T-helper 2 cell treated with Interferon-gamma antibody and Interleukin-4, amounts not matched to agents 5 μg/mL and 100 μg/mL, for 36 hours (primary cell): ENCODE measurements at regions not wholly inside any gene's neighbourhood (a gene's known extent, or its start where the extent isn't known, plus 50 kb on each side); places are given as distances from the start of the nearest gene placed in this dataset.

ENCODE experiments used
- DNase-seq: peaks from one replicate; pipeline ENCODE4 v3.0.0; 2021; ENCODE audit warnings: low spot score
- H3K27ac Mint-ChIP-seq: one replicate; pipeline ENCODE4 v1.8.0; 2021; ENCODE audit warnings: mild to moderate bottlenecking, mixed read lengths
- H3K27me3 Mint-ChIP-seq: one replicate; pipeline ENCODE4 v1.8.0; 2021; ENCODE audit warnings: low read depth, mixed read lengths
- H3K36me3 Mint-ChIP-seq: one replicate; pipeline ENCODE4 v1.8.0; 2021; ENCODE audit warnings: low read depth, mixed read lengths
- H3K4me1 Mint-ChIP-seq: one replicate; pipeline ENCODE4 v1.8.0; 2021; ENCODE audit warnings: low read depth, mixed read lengths
- H3K4me3 Mint-ChIP-seq: one replicate; pipeline ENCODE4 v1.8.0; 2022; ENCODE audit warnings: mild to moderate bottlenecking, moderate library complexity, mixed read lengths
- H3K9me3 Mint-ChIP-seq: one replicate; pipeline ENCODE4 v1.8.0; 2021; ENCODE audit warnings: mixed read lengths

DNA sequence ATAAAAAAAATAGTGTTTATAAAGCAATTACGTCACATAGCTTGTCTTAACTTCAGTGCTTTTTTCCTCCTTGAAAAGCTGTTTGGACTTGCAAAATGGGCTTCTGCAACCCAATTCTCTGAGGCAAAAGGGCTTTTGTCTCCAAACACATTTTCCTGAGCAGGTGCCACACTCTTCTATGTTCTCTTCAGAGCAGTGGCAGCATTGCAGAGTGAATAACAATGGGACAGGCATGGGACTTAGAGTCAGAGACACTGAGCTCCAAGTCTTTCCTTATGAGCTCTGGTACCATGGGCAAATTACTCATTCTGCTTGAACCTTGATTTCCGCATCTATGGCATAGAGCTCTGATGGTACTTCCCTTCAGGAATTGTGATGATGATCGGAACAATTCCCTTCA, 149.0 kb downstream of the ARL6IP6 start:
- Mint-ChIP-seq H3K4me3 (no peak overlapping the region), H3K27ac (no peak overlapping the region), H3K27me3 (no peaks in the 10 kb centered on the region), H3K4me1 (no peaks in the 10 kb centered on the region), H3K36me3 (no peaks in the 10 kb centered on the region), H3K9me3 (peaks cover 26% of the 10 kb centered on the region)
- DNase-seq, result no peak

DNA sequence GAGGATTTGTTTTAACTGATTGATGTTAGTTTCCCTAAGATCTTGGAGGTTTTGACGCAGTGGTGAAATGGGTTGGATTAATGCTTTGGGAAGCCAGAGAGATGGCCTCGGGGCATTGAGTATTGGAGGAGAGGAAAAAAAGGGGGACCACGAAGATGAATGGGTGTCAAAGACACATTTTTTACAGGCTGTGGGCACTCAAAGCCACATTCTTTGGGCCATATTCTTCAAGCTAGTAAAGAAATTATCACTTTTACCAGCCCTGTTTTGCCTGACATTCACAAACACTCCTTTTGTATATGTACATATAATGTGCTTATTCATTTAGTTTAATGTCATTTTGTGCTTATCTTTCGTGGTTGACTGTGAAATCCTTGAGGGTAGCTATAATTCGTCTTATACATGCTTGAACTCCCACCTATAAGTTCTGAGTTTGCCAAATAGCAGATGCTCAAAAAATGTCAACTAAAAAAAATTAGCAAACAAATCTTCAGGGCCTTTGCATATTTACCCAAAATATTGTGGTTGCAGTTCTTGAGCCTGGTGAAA, 146.3 kb downstream of the ARL6IP6 start:
- peaks cover 46% of the 10 kb centered on the region for H3K9me3 Mint-ChIP-seq

DNA sequence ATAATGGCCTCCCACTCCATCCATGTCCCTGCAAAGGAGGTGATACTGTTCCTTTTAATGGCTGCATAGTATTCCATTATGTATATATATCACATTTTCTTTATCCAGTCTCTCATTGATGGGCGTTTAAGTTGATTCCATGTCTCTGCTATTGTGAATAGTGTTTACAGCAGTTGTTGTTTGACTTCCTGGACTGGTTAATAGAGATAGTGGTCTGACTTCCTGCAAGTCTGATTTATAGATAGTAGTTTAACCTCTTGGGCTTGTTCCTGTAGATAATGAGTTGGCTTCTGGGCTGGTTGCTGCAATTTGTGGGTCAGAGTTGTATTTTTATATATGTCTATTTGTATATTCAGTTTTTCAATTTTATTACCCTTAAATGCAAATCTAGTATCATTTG, 145.4 kb downstream of the ARL6IP6 start:
- Mint-ChIP-seq H3K4me3 (no peak overlapping the region), H3K36me3 (no peaks in the 10 kb centered on the region), H3K27me3 (no peaks in the 10 kb centered on the region), H3K4me1 (no peaks in the 10 kb centered on the region), H3K9me3 (peaks cover 46% of the 10 kb centered on the region), H3K27ac (no peak overlapping the region)
- no peak for DNase-seq

More for the DNA sequence above, 146.3 kb downstream of the ARL6IP6 start:
- no peak for DNase-seq
- H3K27me3 Mint-ChIP-seq, result no peaks in the 10 kb centered on the region
- H3K4me1 Mint-ChIP-seq, result no peaks in the 10 kb centered on the region
- H3K4me3 Mint-ChIP-seq, result no peak overlapping the region
- H3K27ac Mint-ChIP-seq, result no peak overlapping the region
- no peaks in the 10 kb centered on the region for H3K36me3 Mint-ChIP-seq

DNA sequence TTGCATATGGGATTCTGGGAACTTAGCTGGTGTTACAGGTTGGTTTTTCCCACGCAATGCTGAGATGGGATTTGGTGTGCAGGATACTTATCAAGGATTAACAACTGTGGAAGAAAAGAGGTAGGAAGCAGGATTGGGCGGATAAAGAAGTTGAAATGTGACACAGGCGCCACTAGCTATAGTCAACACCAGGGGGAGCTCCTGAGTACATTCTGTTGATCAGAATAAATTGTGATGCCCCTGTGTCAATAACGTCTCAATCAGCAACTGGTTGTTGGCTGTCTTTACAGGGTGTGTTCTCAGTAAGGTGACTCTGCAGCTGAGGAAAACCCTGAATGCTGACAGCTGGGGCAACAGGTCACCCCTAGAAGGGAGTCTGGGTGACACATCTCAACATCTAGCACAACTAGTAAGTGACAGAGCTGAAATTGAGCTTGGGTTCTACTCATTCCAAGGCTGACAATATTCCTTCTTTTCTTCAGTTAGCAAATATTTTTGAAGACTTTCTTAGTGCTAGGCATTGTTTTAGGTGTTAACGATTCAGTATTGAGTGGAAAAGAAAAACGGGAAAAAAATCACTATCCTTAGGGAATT, 143.0 kb downstream of the ARL6IP6 start:
- Mint-ChIP-seq H3K4me3 (no peak overlapping the region), H3K36me3 (no peaks in the 10 kb centered on the region), H3K27me3 (no peaks in the 10 kb centered on the region), H3K27ac (no peak overlapping the region), H3K4me1 (no peaks in the 10 kb centered on the region), H3K9me3 (peaks cover 46% of the 10 kb centered on the region)
- no peak for DNase-seq

GRCh38 chr2:152858594-152859265, 140.3 kb downstream of the ARL6IP6 start:
- Mint-ChIP-seq H3K4me3 (no peak overlapping the region), H3K9me3 (peaks cover 31% of the 10 kb centered on the region), H3K27me3 (no peaks in the 10 kb centered on the region), H3K27ac (no peak overlapping the region), H3K4me1 (no peaks in the 10 kb centered on the region), H3K36me3 (no peaks in the 10 kb centered on the region)
- DNase-seq, result no peak

DNA sequence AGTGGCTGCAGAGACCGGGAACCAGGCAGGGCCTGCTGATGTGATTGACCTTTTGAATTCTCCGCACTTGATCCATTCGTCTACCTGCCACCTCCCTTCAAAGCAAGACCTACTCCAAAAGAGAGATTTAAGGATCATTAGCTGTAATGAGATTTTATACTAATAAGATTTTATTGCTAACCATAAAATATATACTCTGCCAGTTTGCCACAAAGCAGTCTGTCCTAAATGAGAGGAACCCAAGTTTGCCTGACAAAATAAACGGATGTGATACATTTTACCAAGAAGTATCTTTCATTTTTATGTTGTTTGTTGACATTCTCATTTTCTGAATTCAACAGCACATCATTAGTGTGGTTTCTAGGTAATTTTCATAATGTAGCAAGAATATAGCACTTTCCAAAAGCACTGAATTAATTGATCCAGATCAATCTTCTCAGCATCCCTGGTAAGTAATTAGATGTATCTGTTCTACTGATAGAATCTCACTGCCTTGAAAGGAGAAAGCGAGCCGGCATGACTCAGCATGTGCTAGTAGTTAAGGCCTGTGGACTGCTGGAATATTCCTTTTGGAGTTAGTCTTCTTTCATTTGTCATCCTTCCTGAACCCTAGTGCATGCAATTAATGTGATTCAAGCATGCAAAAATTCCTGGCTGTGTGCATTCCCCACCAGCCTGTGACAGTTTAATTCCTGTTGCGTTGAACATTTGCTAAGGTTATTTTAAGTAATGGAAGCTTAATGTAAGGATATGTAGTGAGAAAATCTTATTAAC, 128.5 kb downstream of the ARL6IP6 start:
- Mint-ChIP-seq H3K27me3 (no peaks in the 10 kb centered on the region), H3K4me1 (no peaks in the 10 kb centered on the region), H3K36me3 (no peaks in the 10 kb centered on the region), H3K4me3 (no peak overlapping the region), H3K27ac (no peak overlapping the region), H3K9me3 (no peaks in the 10 kb centered on the region)
- no peak for DNase-seq

- Mint-ChIP-seq H3K4me3 (no peak overlapping the region), H3K27ac (no peak overlapping the region), H3K4me1 (no peaks in the 10 kb centered on the region), H3K36me3 (no peaks in the 10 kb centered on the region), H3K27me3 (no peaks in the 10 kb centered on the region), H3K9me3 (no peaks in the 10 kb centered on the region)
- no peak for DNase-seq
These were observed 117.3 kb downstream of the ARL6IP6 start for GRCh38 chr2:152835674-152836073.

DNA sequence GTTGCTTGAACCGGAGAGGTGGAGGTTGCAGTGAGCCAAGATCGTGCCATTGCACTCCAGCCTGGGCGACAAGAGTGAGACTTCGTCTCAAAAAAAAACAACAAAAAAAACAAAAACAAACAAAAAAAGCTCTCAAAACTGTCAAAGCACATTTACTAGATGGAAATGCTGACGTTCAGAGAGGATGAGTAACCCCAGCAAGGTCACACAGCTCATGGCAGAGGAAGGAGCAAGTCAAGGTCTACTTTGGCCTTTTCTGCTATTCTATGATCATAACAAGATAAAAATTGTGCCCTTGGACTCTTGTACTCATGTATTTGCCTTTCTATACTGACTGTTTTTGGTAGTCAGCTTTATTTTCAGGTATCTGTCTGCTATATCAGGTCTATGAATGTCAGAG, 109.5 kb downstream of the ARL6IP6 start:
- Mint-ChIP-seq H3K27me3 (no peaks in the 10 kb centered on the region), H3K27ac (no peak overlapping the region), H3K9me3 (no peaks in the 10 kb centered on the region), H3K36me3 (no peaks in the 10 kb centered on the region), H3K4me3 (no peak overlapping the region), H3K4me1 (no peaks in the 10 kb centered on the region)
- DNase-seq, result no peak

DNA sequence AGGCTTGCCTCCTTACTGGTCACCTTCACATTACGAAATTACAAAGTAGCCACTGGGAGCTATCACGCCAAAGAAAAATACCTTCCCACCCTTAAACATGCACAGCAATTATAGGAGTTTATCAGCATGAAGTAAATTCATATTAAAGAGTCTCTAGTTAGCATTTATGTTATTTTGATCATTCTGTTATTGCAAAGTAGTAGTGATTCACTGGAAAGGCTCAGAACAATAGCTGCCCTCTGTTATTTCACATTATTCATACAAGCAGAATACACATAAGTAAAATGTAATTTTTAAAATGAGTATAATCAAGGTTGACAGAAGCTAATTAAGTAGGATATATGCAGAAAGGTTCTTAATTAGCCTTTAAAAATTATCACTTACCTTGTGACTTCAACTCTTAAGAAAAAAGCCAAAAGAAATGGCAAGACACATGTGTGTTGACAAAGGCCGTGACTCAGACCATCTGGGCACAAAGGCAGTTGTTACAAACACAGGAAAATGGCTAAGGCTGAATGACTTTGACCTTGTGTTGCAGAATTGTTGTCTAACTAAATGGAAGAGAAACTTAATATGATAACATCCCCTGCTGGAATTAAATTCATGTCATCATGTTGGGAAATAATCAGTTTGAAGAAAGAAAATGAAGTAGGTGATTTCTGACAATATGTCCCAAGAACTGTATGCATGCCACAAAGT, 108.3 kb downstream of the ARL6IP6 start:
- Mint-ChIP-seq H3K4me3 (no peak overlapping the region), H3K9me3 (no peaks in the 10 kb centered on the region)
- no peak for DNase-seq

DNA sequence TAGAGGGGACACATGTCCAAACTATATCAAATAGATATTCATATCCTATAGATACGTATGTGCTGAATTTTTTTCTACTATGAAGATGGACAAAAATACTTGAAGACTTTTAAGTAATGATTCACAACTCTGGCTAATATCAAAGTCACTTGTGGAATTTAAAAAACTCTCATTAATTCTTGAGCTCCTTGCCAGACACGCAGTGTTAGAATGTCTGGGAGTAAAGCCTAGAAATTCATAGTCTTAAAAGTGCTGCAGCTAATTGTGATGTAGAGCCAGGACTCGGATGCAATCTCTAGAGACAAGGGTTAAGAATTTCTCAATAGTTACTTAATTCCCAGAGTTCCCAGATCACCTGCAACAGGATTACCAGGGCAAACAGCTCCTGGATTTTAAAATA, 107.4 kb downstream of the ARL6IP6 start:
- Mint-ChIP-seq H3K36me3 (no peaks in the 10 kb centered on the region), H3K27me3 (no peaks in the 10 kb centered on the region), H3K9me3 (no peaks in the 10 kb centered on the region), H3K4me1 (no peaks in the 10 kb centered on the region), H3K4me3 (no peak overlapping the region), H3K27ac (no peak overlapping the region)
- no peak for DNase-seq

More for the DNA sequence above, 108.3 kb downstream of the ARL6IP6 start:
- H3K4me1 Mint-ChIP-seq, result no peaks in the 10 kb centered on the region
- no peak overlapping the region for H3K27ac Mint-ChIP-seq
- no peaks in the 10 kb centered on the region for H3K36me3 Mint-ChIP-seq
- H3K27me3 Mint-ChIP-seq, result no peaks in the 10 kb centered on the region

GRCh38 chr2:152823905-152824304, 105.5 kb downstream of the ARL6IP6 start:
- DNase-seq, result no peak
- no peaks in the 10 kb centered on the region for H3K9me3 Mint-ChIP-seq
- H3K4me1 Mint-ChIP-seq, result no peaks in the 10 kb centered on the region
- no peak overlapping the region for H3K4me3 Mint-ChIP-seq
- no peak overlapping the region for H3K27ac Mint-ChIP-seq
- no peaks in the 10 kb centered on the region for H3K27me3 Mint-ChIP-seq
- no peaks in the 10 kb centered on the region for H3K36me3 Mint-ChIP-seq

DNA sequence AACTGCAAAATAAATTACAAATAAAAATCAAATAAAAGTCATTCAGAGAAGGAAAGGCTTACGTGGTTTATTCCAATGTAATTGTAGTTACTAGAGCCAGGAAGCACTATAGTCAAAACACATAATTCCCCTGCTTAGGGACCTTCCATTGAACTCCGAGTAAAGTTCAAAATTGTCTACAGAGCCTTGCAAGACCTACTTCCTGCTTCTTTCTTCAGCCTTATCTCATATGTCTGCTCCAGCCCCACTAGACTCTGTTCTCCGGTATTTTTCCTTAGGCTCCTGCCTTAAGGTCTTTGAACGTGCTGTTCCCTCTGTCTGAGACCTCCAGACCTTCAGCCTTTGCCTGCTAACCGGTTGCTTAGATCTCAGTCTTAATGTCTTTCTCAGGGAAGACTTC, 104.3 kb downstream of the ARL6IP6 start:
- Mint-ChIP-seq H3K4me3 (no peak overlapping the region), H3K27me3 (no peaks in the 10 kb centered on the region)

GRCh38 chr2:152820048-152820447, 101.6 kb downstream of the ARL6IP6 start:
- H3K4me1 Mint-ChIP-seq, result no peaks in the 10 kb centered on the region

More for the DNA sequence above, 104.3 kb downstream of the ARL6IP6 start:
- no peak for DNase-seq
- Mint-ChIP-seq H3K4me1 (no peaks in the 10 kb centered on the region), H3K36me3 (no peaks in the 10 kb centered on the region), H3K27ac (no peak overlapping the region), H3K9me3 (no peaks in the 10 kb centered on the region)

More at GRCh38 chr2:152820048-152820447, 101.6 kb downstream of the ARL6IP6 start:
- Mint-ChIP-seq H3K27me3 (no peaks in the 10 kb centered on the region), H3K36me3 (no peaks in the 10 kb centered on the region), H3K27ac (no peak overlapping the region), H3K9me3 (no peaks in the 10 kb centered on the region), H3K4me3 (no peak overlapping the region)
- DNase-seq, result no peak
